HG03354 (cell line): ENCODE measurements at regions not wholly inside any gene's neighbourhood (a gene's known extent, or its start where the extent isn't known, plus 50 kb on each side); places are given as distances from the start of the nearest gene placed in this dataset.
"Not testable (repeated sequence)": the region's sequence is repeated elsewhere in the genome, so short reads cannot be mapped to it uniquely, and the experiment has no call there.

Experiments used
- ATAC-seq: cut with Tn5 transposase; IDR thresholded peaks from one replicate; pipeline ENCODE4 v1.9.1; 2021; ENCODE audit warnings: mild to moderate bottlenecking; ENCODE audit not compliant: unreplicated experiment, poor library complexity, severe bottlenecking

DNA sequence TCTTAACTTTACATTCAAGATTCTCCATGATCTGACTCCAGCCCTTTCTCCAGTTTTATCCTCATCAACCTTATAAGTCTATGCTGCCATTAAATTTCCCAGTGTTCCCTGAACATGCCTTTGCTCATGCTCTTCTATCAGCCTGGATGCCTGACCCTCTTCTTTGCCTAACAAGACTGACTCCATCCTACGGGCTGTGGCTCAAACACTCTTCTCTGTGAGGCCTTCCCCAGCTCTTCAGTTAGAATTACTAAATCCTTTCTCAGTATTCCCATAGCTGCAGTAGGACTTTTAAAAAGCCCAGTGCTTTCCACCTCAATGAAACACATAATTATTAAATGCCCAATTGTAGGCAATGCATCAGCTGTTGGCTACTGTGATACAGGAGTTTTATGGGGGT, 76.5 kb upstream of the GNG12 start:
- no peak for ATAC-seq

DNA sequence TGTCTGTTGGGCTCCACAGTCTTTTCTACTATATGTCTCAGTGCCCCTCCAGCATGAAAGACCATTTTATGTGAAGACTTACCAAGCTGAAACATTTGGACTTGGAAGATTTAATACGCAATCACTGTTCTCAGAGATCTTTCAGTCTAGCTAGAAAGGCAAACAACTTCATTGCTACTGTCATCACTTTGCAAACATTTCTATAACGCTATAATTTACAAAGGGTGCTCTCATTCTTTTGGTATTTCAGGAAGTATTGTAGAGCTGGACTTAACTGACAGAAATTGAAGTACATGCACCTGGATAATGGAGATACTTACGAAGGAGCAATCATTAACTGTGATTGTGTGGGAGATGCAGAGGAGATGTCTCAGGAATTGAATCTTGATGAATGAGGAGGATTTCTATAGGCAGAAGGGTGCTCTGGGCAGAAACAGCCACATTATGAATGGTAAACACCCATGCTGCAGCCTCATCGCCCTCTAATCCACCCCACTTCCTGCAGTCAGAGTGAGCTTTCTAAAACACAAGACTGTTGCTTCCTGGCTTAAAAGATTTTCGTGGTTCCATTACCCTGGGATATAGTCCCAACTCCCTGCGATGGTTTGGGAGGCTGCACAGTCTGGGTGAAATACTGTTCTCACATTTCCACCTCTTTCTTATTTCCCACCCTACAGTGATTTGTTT, 75.1 kb upstream of the GNG12 start:
- no peak for ATAC-seq

DNA sequence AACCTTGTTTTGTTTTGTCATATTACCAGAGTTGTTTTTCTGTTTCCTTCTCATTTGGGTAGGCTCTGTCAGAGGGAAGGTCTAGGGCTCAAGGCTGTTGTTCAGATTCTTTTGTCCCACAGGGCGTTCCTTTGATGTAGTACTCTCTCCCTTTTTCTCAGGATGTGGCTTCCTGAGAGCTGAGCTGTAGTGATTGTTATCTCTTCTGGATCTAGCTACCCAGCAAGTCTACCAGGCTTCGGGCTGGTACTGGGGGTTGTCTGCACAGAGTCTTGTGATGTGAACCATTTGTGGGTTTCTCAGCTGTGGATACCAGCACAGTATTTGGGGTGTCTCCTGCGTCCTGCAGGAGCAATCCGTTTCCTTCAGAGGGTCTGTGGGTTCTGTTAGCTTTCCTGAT, 74.2 kb upstream of the GNG12 start:
- not testable (repeated sequence) for ATAC-seq

DNA sequence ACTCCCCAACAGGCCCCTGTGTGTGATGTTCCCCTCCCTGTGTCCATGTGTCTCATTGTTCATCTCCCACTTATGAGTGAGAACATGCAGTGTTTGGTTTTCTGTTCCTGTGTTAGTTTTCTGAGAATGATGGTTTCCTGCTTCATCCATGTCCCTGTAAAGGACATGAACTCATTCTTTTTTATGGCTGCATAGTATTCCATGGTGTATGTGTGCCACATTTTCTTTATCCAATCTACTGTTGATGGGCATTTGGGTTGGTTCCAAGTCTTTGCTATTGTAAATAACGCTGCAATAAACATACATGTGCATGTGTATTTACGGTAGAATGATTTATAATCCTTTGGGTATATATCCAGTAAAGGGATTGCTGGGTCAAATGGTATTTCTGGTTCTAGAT, 72.7 kb upstream of the GNG12 start:
- ATAC-seq = not testable (repeated sequence)

DNA sequence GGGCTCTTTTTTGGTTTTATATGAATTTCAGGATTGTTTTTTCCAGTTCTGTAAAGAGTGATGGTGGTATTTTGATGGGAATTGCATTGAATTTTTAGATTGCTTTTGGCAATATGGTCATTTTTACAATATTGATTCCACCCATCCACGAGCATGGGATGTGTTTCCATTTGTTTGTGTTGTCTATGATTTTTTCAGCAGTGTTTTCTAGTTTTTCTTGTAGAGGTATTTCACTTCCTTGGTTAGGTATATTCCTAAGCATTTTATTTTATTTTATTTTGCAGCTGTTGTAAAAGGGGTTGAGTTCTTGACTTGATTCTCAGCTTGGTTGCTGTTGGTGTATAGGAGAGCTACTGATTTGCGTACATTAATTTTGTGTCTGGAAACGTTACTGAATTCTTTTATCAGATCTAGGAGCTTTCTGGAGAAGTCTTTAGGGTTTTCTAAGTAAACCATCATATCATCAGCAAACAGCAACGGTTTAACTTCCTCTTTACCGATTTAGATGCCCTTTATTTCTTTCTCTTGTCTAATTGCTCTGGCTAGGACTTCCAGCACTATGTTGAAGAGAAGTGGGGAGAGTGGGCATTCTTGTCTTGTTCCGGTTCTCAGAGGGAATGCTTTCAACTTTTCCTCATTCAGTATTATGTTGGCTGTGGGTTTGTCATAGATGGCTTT, 69.4 kb upstream of the GNG12 start:
- ATAC-seq = not testable (repeated sequence)

DNA sequence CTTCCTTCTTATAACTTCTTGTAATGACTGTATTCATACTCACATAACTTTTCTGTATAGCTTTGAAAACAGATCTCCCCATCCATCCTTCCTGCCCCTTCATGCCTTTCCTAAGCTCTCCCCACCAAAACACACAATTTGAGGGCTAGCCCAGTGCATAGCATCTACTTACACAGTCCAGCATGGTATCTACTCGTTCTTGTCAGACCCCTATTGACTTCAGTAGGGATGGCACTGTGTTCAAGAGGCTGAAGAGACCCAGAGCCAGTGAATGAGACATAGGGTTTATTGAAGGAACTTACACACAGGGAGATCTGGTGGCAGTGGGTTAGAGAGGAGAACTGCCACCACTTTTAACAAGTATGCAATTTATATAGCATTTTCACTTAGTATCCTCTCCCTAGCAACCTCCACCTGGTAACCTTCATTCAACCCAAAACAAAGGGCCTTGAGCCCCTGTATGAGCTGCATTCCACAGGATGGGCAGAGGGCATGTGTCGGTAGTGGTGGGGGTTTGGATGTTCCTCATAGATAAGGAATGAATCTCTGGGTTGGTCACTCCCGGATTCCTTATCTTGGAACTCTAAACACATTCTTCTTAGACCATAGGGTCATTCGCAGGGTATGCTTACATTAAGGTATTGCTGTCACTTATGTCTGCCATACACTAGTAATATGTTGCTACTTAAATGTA, 64.9 kb upstream of the GNG12 start:
- peak; percentile 37 for ATAC-seq

DNA sequence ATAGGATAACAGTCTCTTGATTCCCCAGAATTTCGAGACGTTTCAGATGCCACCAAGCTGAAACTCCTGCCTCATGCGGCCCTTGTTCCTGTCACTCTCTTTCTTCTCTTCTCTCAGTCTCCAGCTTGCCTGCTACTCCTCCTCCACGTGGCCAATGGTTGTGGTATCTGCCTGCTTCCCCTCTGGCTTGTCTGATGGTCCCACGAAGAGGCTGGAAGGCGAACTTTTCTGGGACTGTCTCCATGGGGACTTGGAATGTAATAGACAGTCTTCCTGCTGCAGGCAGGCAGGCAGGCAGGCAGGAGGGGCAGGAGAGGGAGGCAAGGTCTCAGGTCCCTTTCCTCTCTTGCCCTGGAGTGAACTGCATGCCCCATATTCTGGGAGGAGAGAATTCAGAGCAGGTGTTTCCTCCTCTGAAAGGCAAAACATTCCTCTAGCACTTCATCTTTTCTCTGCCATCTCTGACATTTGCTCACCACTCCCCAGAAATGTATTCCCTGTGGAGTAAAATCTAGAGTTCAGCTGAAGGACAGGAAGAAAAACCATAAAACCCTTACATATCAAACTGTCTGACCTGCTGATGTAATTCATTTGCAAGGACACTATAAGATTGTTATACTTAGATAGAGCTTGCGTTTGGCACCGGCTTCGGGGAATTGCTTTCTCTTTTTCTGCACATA, 64.1 kb upstream of the GNG12 start:
- peak; percentile 55 for ATAC-seq

DNA sequence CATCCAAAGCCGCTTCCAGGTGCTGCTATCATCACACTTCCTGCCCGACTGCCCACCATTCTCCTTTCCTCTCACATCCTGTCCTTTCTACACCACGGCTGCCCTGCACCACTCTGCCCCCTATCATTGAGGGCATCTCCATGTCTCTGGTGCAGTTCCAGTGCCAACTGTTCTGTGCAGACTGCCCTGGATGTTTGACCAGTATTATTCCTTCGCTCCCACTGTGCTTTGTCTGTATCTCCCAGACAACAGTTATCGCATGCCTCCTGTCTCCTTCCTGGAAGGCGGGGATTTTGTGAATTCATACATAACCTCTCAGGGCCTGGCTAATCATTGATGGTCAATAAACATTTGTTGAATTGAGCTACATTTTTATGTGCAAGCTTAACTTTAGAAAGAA, 63.6 kb upstream of the GNG12 start:
- ATAC-seq = no peak

DNA sequence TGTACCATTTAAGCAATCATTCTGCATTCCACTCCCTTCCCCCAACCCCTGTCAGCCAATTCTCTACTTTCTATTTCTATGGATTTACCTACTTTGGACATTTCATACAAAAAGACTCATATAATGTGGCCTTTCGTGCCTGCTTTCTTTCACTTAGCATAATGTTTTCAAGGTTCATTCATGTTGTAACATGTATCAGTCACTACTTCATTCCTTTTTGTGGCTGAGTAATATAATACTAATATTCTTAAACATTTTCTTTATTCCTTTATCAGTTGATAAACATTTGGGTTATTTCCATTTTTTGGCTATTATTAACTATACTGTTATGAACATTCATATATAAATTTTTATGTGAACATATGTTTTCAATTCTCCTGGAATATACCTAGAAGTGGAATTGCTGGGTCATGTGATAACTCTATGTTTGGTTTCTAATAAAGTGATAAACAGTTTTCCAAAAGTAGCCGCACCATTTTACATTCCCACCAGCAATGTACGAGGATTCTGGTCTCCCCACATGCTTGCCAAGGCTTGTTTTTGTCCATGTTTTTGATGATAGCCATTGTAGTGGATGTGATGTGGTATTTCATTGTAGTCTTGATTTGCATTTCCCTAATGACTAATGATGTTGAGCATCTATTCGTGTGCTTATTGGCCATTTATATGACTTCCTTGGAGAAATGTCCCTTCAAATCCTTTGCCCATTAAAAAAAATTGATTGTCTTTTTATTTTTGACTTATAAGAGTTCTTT, 61.9 kb upstream of the GNG12 start:
- ATAC-seq = no peak

DNA sequence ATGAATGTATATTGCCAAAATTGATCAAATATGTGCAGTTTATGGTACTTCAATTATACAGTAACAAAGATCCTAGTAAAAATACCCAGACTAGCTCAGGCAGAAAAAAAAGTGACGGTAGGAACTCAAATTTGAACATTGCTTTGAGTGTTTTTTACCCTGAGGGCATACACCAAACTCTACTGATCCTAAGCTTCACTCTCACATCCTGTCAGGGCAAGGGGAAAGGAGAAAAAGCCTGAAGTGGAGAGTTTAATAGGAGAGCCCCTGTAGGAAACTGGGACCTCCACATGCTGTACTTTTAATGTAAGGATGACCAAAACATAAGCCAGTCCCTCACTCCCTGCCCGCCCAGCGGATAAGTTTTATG, 59.8 kb upstream of the GNG12 start:
- ATAC-seq = no peak

DNA sequence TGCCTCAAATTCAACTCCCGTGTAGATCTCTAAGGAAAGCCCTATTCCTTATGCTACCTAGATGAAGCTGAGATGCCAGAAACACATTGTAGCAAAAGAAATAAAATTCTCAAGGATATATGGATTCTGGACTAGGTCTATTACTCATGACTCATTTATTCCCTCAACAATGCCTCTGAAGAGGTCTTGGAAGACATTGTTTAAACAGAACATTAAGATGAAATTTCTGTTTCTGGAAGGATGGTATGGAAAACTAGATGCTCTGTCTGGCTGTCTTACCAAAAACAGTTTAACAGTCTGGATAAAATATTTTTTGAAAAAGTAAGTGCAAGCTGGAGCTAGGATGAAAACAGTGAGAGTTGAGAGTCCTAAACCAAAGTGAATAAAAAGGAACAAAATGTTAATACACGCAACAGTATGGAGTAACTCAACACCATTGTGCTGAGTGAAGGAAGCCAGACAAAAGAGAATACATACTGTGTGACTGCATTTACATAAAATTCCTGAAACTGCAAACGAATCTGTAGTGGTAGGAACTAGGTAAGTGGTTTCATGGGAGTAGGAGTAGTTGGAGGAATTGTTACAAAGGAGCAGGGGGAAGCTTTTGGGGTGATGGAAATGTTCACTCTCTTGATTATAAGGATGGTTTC, 59.3 kb upstream of the GNG12 start:
- ATAC-seq = no peak

DNA sequence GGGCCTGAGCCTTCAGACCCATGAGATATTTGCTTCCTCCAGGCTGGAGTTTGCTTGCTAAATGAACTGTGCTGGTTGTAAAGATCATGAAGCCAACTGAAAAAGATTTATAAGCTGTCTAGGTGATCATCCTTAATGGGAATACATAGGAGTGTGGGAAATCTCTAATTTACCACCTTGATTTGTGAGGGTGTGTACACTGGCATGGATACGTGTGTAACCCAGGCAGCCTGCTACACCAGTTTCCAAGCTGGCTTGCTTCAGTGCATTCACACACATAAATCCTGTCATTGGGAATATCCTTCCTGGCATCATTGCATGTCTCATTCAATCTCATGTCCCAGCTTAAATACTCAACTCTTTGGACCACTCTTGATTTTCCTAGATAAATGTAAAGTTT, 57.6 kb upstream of the GNG12 start:
- no peak for ATAC-seq

DNA sequence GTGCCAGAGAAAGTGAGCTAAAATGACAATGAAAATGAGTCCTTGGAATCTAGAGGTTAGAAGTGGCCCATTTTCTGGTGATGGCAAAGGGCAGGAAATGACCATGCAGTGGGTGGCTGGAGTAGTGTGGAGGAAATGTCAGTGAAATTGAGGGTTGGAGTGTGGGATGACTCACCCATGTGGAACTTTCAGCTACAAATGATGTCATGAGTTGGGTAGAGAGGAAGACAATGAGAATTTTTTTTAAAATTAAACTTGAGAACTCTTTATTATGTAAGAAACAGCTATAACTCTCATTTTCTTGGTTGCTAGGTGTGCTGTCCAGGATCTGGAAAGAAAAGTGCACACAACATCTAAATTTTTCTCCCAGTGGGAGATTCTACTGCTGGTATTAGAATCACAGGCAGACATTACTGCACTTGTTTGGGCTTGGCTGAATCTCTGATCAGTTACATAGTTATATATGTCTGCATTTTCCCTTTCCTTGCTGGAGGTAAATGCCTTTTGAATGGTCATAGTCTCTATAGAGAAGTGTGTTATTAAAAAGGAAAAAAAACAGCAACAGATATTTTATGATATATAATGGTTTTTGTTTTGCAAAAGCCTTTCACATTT, 56.8 kb upstream of the GNG12 start:
- peak; percentile 46 for ATAC-seq

DNA sequence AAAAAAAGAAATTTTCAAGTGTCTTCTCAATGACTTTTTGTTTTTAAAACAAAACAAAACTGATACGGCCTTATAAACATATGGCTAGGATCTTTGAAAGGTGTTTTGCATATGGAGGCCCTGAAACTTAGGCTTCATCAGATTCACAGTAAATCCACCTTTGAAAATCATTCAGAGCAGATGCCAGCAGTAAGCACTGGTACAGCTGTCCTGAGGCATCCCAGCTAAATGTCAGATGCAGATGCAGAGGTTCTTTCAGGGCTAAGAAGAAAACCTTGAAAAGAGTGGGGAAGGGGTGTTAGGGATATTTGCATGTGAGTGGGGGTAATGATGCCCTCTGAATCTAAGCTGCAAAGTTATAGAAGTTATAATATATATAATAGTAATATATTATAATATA, 56.2 kb upstream of the GNG12 start:
- ATAC-seq = no peak

DNA sequence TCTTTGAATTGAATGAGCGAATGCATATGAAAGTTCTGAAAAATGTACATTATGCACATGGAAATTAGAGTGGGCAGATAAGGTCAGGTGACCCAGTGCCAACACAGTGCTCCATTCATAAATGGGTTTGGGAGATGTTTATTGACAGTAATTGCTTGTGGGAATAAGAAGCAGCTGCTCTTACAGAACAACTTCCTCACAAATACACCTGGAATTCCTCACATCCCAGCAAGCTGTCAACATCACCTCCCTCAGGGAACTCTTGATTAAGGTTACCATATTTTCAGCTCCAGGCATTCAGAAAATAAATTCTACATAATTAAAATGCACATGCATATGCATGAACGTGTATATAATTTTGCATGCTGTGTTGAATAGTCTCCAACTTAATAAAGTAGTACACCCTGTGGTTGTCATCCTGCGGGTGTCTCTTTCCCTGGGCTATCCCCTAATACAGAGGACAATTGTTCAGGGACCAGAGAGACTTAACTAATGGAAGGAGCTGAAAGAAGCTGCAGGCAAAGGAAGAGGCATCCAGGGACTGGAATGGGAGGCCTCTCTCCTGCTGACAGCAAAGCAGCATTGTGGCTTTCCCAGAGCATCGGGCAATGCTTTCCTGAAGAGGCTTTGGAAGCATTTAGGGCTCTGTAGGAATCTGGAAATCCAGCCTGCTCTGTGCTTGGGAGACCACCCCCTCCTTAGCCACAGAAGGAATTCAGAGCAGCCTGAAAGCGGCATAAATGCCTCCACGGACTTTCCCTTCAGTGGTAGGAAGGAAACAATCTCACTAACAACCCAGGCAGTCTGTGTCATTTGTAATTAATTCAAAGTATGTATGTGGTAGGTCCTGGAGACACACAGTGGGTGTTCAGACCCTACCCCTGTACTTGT, 55.2 kb upstream of the GNG12 start:
- no peak for ATAC-seq

DNA sequence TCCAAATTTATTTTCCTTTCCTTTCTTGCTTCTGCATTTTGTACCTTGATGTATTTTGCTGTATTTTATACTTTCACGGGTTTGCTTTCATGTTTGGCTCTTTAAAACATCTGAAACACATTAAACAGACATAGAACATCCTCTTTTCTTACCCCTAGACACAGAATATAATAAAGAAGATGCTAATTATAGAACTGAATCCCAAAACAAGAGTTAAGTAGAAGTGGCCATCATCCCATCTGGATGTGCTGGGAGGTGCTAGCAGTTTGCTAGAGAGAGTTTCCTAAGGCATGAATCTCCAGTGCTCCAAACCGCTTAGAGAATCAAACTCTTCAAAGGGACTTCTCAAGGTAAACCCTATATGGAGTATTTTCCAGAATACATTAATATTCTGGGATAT, 53.9 kb upstream of the GNG12 start:
- no peak for ATAC-seq

DNA sequence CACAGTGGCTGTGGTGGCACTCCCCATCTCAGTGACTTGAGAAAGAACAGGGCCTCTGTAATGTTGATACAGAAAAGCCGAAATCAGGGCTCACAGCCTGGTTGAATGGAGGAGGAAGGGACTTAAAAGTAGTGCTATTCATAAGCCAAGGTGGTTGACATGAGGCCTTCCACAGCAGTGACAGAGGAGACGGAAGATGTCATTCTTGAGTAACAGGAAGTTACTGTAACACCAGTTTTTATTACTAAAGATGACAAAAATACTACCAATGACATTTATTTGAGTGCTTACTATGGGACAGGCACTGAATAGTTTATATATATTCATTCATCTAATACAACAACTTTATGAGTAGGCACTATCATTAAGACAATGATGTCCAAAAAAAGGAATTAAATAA, 52.8 kb upstream of the GNG12 start:
- ATAC-seq = no peak

DNA sequence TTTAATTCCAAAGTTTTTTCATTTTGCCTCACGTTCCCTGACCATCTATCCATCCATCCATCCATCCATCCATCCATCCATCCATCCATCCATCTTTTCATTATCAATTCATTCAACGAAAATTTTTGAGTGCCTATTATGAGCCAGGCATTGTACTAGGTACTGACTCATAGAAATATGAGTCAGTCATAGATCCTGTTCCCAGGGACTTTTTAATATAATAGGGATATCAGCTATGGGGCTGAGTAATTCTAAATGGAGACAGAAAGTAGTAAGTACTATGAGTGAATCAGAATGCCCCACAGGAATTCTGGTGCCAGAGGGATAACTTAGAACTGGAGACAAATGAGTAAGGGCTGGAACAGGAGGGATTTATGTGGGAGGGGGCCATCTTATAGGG, 49.8 kb upstream of the GNG12 start:
- no peak for ATAC-seq
